ENCODE measurements at regions not wholly inside any gene's neighbourhood (a gene's known extent, or its start where the extent isn't known, plus 50 kb on each side); places are given as distances from the start of the nearest gene placed in this dataset.

- FAIRE-seq: no peak
- Histone ChIP-seq H3K79me1 (ENCODE audit: low read depth, low read length) (no peaks in the 10 kb centered on the region), H3K4me3 (ENCODE audit: extremely low read depth in 1 of 4, insufficient read depth in 2 of 4, low read depth in 3 of 4, low read length in 4 of 4) (no peak overlapping the region), H3K4me1 (replicated peaks in 1 of 4; ENCODE audit: control insufficient read depth in 3 of 4, insufficient read depth in 4 of 4, low read length in 3 of 4) (no peaks in the 10 kb centered on the region), H3K79me2 (ENCODE audit: control insufficient read depth in 1 of 2, insufficient read depth in 2 of 2, low read length in 2 of 2) (no peaks in the 10 kb centered on the region), H2BK15ac (ENCODE audit: low read length) (no peak overlapping the region), H3K18ac (ENCODE audit: extremely low read depth, low read length) (no peak overlapping the region), H3K9me3 (ENCODE audit: insufficient read depth in 2 of 2, low read depth in 1 of 2, low read length in 1 of 2) (no peaks in the 10 kb centered on the region), H4K91ac (replicated peaks; ENCODE audit: insufficient read length, low read length) (no peak overlapping the region), H3K36me3 (ENCODE audit: control insufficient read depth in 2 of 4, insufficient read depth in 4 of 4, low read length in 3 of 4) (no peaks in the 10 kb centered on the region), H3K4me2 (ENCODE audit: insufficient read depth in 1 of 2, low read depth in 2 of 2, low read length in 2 of 2) (no peak overlapping the region), H3K27me3 (replicated peaks in 1 of 4; ENCODE audit: control insufficient read depth in 3 of 4, extremely low read depth in 1 of 4, insufficient read depth in 3 of 4, low read length in 3 of 4) (no peaks in the 10 kb centered on the region), H4K8ac (ENCODE audit: extremely low read depth, insufficient read depth, low read length) (peak overlapping the region; percentile 28; the same call in 1 of the 2 replicates), H3K23me2 (ENCODE audit: low read depth, low read length) (no peaks in the 10 kb centered on the region), H2BK20ac (ENCODE audit: low read length) (peak overlapping the region; percentile 13; the same call in 1 of the 2 replicates), H3K23ac (ENCODE audit: insufficient read length) (no peak overlapping the region), H2AFZ (ENCODE audit: low read length) (no peak overlapping the region), H4K5ac (ENCODE audit: insufficient read length, low read depth, low read length) (no peak overlapping the region), H3K14ac (ENCODE audit: insufficient read length) (no peak overlapping the region), H4K20me1 (replicated peaks in 1 of 2; ENCODE audit: control insufficient read depth in 1 of 2, insufficient read depth in 2 of 2, low read length in 2 of 2) (no peaks in the 10 kb centered on the region), H3K9ac (replicated peaks in 1 of 4; ENCODE audit: extremely low read depth in 1 of 4, low read depth in 3 of 4, low read length in 3 of 4) (no peak overlapping the region), H3K56ac (replicated peaks; ENCODE audit: insufficient read length, low read depth, low read length) (no peak overlapping the region), H2BK5ac (ENCODE audit: low read depth, low read length) (no peak overlapping the region), H3K27ac (ENCODE audit: low read depth, low read length) (no peak overlapping the region), H3K4ac (replicated peaks; ENCODE audit: insufficient read length, low read depth, low read length) (no peak overlapping the region), H2BK120ac (replicated peaks; ENCODE audit: low read depth, low read length) (no peak overlapping the region), H2BK12ac (ENCODE audit: low read depth, low read length) (0 out of 2 replicates have a peak overlapping the region, but pooled peaks have one; percentile 29), H2AK5ac (ENCODE audit: low read depth, low read length) (no peak overlapping the region)
- TF ChIP-seq SP2 (IDR thresholded peaks at IDR 0.05; ENCODE audit: low read length): no peak
- TF ChIP-seq POLR2AphosphoS5 (IDR thresholded peaks at IDR 0.05; ENCODE audit: low read depth, low read length): no peak
- no peak for TF ChIP-seq CBX8 (IDR thresholded peaks at IDR 0.05; ENCODE audit: borderline replicate concordance, low read depth, low read length)
- no peak for TF ChIP-seq CHD1 (IDR thresholded peaks at IDR 0.05; ENCODE audit: low read depth, low read length)
- TF ChIP-seq HDAC2 (IDR thresholded peaks at IDR 0.05; ENCODE audit: borderline replicate concordance in 1 of 2, low read depth in 2 of 2, low read length in 2 of 2): no peak
- TF ChIP-seq EZH2 (IDR thresholded peaks at IDR 0.05; ENCODE audit: low read depth, low read length, severe bottlenecking): no peak
- TF ChIP-seq JUND (IDR thresholded peaks at IDR 0.05; ENCODE audit: low read length): no peak
- TF ChIP-seq ASH2L (IDR thresholded peaks at IDR 0.05; ENCODE audit: low read length): no peak
- no peak for TF ChIP-seq KDM1A (IDR thresholded peaks at IDR 0.05; ENCODE audit: borderline replicate concordance, low read length)
- TF ChIP-seq TAF7 (optimal IDR thresholded peaks at IDR 0.05; ENCODE audit: borderline replicate concordance, low read depth, low read length): no peak
- DNase-seq (ENCODE audit: low read depth in 1 of 2, low spot score in 2 of 2): no peak
- ChIA-PET POLR2A (ENCODE audit: partially characterized antibody) (interaction anchor here (1.0 kb wide), 1 partner anchor 16 kb away, joined by 3 read pairs; no protein-coding TSS in a partner anchor), CTCF (ENCODE audit: partially characterized antibody) (interaction anchor here (1.1 kb wide), 1 partner anchor 13 kb away, joined by 4 read pairs; no protein-coding TSS in a partner anchor)
- WGBS, 2 experiments (ENCODE audit: extremely low coverage in 1 of 2, insufficient coverage in 1 of 2, insufficient read length in 1 of 2, insufficient replicate concordance in 2 of 2, low coverage in 1 of 2, low lambda C conversion rate in 2 of 2, missing lambda C conversion rate in 1 of 2): 83% methylated on average over 1 of the region's 1 CpG; no CpG with 5 or more reads in 1 of the 2 experiments
These were observed 80.4 kb downstream of the SPRY4 start for GRCh38 chr5:142244440-142244839.
